ENCODE measurements at regions not wholly inside any gene's neighbourhood (a gene's known extent, or its start where the extent isn't known, plus 50 kb on each side); places are given as distances from the start of the nearest gene placed in this dataset.

DNA sequence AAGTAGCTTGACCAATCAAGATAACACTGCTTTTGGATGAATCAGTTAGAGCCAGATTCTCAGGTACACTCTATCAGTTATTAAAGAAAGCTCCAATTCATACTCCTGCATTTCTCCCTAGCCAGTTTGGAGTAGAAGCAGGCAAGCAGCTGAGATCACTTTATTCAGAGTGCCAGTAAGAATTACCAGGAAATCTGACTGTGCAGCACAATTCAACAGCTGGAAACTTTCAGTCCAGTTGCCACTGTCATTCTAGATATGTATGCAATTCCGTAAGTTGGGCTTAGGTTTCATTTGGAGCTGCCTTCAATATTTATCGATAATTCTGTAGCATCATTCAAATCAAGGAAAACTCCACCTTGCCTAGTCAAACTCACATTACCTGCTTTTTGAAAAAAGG lies 2625.6 kb upstream of the PCDH20 start:
- H2BK120ac ChIP-seq (ENCODE audit: insufficient read depth, low read length, poor library complexity), result no peak overlapping the region
- H3K9me3 ChIP-seq (ENCODE audit: insufficient read depth, low read depth, low read length), result no peaks in the 10 kb centered on the region
- no peak overlapping the region for H3K23ac ChIP-seq (ENCODE audit: low read length)
- no peaks in the 10 kb centered on the region for H3K79me1 ChIP-seq (ENCODE audit: low read length)
- H2AK5ac ChIP-seq (ENCODE audit: low read length), result no peak overlapping the region
- WGBS (ENCODE audit: extremely low coverage, insufficient coverage, insufficient read length), result no CpG with 5 or more reads among the region's 2 CpGs
- no peak overlapping the region for H4K8ac ChIP-seq (ENCODE audit: low read depth, low read length)
- no peak overlapping the region for H3K4ac ChIP-seq (ENCODE audit: low read depth, low read length)
- no peak overlapping the region for H4K12ac ChIP-seq (ENCODE audit: low read depth, low read length)
- H3K27me3 ChIP-seq (ENCODE audit: insufficient read depth, low read length), result no peaks in the 10 kb centered on the region
- no peaks in the 10 kb centered on the region for H3K79me2 ChIP-seq (ENCODE audit: control insufficient read depth, insufficient read depth, low read length, poor library complexity)
- H3K36me3 ChIP-seq (ENCODE audit: control insufficient read depth in 1 of 2, insufficient read depth in 2 of 2, low read length in 2 of 2), result no peaks in the 10 kb centered on the region
- DNase-seq, result no peak
- no peak overlapping the region for H3K14ac ChIP-seq (ENCODE audit: low read length)
- no peak overlapping the region for H3K27ac ChIP-seq (ENCODE audit: low read depth, low read length)
- no peak overlapping the region for H3K4me3 ChIP-seq (ENCODE audit: low read depth, low read length)
- H3K4me1 ChIP-seq (ENCODE audit: control insufficient read depth in 1 of 2, insufficient read depth in 2 of 2, low read length in 2 of 2), result no peaks in the 10 kb centered on the region
- no peak overlapping the region for H3K4me2 ChIP-seq (ENCODE audit: low read length)
- no peak overlapping the region for H3K18ac ChIP-seq (ENCODE audit: low read length)
- H2BK12ac ChIP-seq (ENCODE audit: low read length), result no peak overlapping the region
- H2AFZ ChIP-seq (ENCODE audit: insufficient read depth, low read length, poor library complexity), result no peak overlapping the region
- H3K9ac ChIP-seq (ENCODE audit: low read length), result no peak overlapping the region
- H2BK5ac ChIP-seq (ENCODE audit: low read depth, low read length, poor library complexity), result no peak overlapping the region
- H4K91ac ChIP-seq (ENCODE audit: low read depth, low read length), result no peak overlapping the region

DNA sequence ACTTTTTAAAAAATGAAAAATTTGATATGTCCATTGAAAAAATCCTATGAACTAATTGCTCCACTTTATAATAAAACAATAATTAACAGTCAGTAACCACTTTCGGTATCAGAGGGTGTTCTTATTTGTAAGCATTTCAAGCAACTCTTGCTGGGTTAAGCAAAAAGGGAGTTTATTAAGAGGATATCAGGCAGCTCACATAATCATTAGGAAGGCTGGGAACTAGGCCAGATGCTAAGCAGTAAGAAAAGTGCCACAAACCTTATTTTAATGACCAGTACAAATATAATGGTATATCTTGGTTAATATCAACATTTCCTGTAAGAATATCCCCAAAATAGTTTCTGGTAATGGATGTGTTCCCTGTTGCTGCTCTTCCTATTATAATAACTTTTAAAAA lies 2618.3 kb upstream of the PCDH20 start:
- no CpG with 5 or more reads among the region's 1 CpG for WGBS (ENCODE audit: extremely low coverage, insufficient coverage, insufficient read length)
- H3K27ac ChIP-seq (ENCODE audit: low read depth, low read length), result no peak overlapping the region
- no peaks in the 10 kb centered on the region for H3K4me1 ChIP-seq (ENCODE audit: control insufficient read depth in 1 of 2, insufficient read depth in 2 of 2, low read length in 2 of 2)
- no peak overlapping the region for H2AFZ ChIP-seq (ENCODE audit: insufficient read depth, low read length, poor library complexity)
- H3K79me1 ChIP-seq (ENCODE audit: low read length), result no peaks in the 10 kb centered on the region
- no peak overlapping the region for H2BK5ac ChIP-seq (ENCODE audit: low read depth, low read length, poor library complexity)
- H3K4me2 ChIP-seq (ENCODE audit: low read length), result no peak overlapping the region
- no peaks in the 10 kb centered on the region for H3K79me2 ChIP-seq (ENCODE audit: control insufficient read depth, insufficient read depth, low read length, poor library complexity)
- no peak overlapping the region for H2BK120ac ChIP-seq (ENCODE audit: insufficient read depth, low read length, poor library complexity)
- H4K12ac ChIP-seq (ENCODE audit: low read depth, low read length), result no peak overlapping the region
- no peak overlapping the region for H4K91ac ChIP-seq (ENCODE audit: low read depth, low read length)
- H3K9ac ChIP-seq (ENCODE audit: low read length), result no peak overlapping the region
- H3K4me3 ChIP-seq (ENCODE audit: low read depth, low read length), result no peak overlapping the region
- H4K8ac ChIP-seq (ENCODE audit: low read depth, low read length), result no peak overlapping the region
- H2AK5ac ChIP-seq (ENCODE audit: low read length), result no peak overlapping the region
- H3K18ac ChIP-seq (ENCODE audit: low read length), result no peak overlapping the region
- H3K36me3 ChIP-seq (ENCODE audit: control insufficient read depth in 1 of 2, insufficient read depth in 2 of 2, low read length in 2 of 2), result no peaks in the 10 kb centered on the region
- no peak overlapping the region for H3K23ac ChIP-seq (ENCODE audit: low read length)
- H3K14ac ChIP-seq (ENCODE audit: low read length), result no peak overlapping the region
- H2BK12ac ChIP-seq (ENCODE audit: low read length), result no peak overlapping the region
- no peaks in the 10 kb centered on the region for H3K9me3 ChIP-seq (ENCODE audit: insufficient read depth, low read depth, low read length)
- no peak overlapping the region for H3K4ac ChIP-seq (ENCODE audit: low read depth, low read length)
- DNase-seq, result no peak
- H3K27me3 ChIP-seq (ENCODE audit: insufficient read depth, low read length), result no peaks in the 10 kb centered on the region

GRCh38 chr13:64029343-64030093 lies 2613.9 kb upstream of the PCDH20 start:
- Histone ChIP-seq H3K4me3 (ENCODE audit: low read depth, low read length) (no peak overlapping the region), H2AFZ (ENCODE audit: insufficient read depth, low read length, poor library complexity) (no peak overlapping the region), H3K14ac (ENCODE audit: low read length) (no peak overlapping the region), H4K8ac (ENCODE audit: low read depth, low read length) (no peak overlapping the region), H3K18ac (ENCODE audit: low read length) (no peak overlapping the region), H3K79me1 (ENCODE audit: low read length) (no peaks in the 10 kb centered on the region), H2BK12ac (ENCODE audit: low read length) (no peak overlapping the region), H2BK120ac (ENCODE audit: insufficient read depth, low read length, poor library complexity) (no peak overlapping the region), H4K91ac (ENCODE audit: low read depth, low read length) (no peak overlapping the region), H3K79me2 (ENCODE audit: control insufficient read depth, insufficient read depth, low read length, poor library complexity) (no peaks in the 10 kb centered on the region), H3K27me3 (ENCODE audit: insufficient read depth, low read length) (no peaks in the 10 kb centered on the region), H3K4me1 (ENCODE audit: control insufficient read depth in 1 of 2, insufficient read depth in 2 of 2, low read length in 2 of 2) (no peaks in the 10 kb centered on the region), H3K4me2 (ENCODE audit: low read length) (no peak overlapping the region), H3K4ac (ENCODE audit: low read depth, low read length) (no peak overlapping the region), H3K23ac (ENCODE audit: low read length) (no peak overlapping the region), H3K9me3 (ENCODE audit: insufficient read depth, low read depth, low read length) (no peaks in the 10 kb centered on the region), H2AK5ac (ENCODE audit: low read length) (no peak overlapping the region), H4K12ac (ENCODE audit: low read depth, low read length) (no peak overlapping the region), H3K9ac (ENCODE audit: low read length) (no peak overlapping the region), H2BK5ac (ENCODE audit: low read depth, low read length, poor library complexity) (no peak overlapping the region), H3K27ac (ENCODE audit: low read depth, low read length) (no peak overlapping the region), H3K36me3 (ENCODE audit: control insufficient read depth in 1 of 2, insufficient read depth in 2 of 2, low read length in 2 of 2) (no peaks in the 10 kb centered on the region)
- DNase-seq, result no peak
- no CpG with 5 or more reads among the region's 19 CpGs for WGBS (ENCODE audit: extremely low coverage, insufficient coverage, insufficient read length)

DNA sequence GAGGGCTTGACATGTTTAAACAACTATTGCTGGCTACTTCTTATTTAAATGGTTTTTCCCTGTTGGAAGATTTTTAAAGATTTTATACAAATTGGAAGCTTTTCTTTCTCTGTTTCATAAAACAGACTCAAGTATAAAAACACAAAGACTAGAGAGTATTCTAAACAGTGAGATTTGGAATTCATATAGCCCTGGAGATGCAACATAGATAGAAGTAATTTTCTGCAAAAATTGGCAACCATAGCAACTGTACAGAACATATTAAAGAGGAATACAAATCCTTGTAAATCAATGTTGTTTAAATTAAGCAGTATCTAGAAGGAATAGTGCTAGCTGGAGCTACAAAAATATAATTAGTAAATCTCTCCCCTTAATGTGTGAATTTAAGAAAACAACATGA lies 2612.9 kb upstream of the PCDH20 start:
- Histone ChIP-seq H4K8ac (ENCODE audit: low read depth, low read length) (no peak overlapping the region), H3K4ac (ENCODE audit: low read depth, low read length) (no peak overlapping the region), H4K12ac (ENCODE audit: low read depth, low read length) (no peak overlapping the region), H2AFZ (ENCODE audit: insufficient read depth, low read length, poor library complexity) (no peak overlapping the region), H3K18ac (ENCODE audit: low read length) (no peak overlapping the region), H3K27me3 (ENCODE audit: insufficient read depth, low read length) (no peaks in the 10 kb centered on the region), H2BK12ac (ENCODE audit: low read length) (no peak overlapping the region), H3K9ac (ENCODE audit: low read length) (no peak overlapping the region), H2BK5ac (ENCODE audit: low read depth, low read length, poor library complexity) (no peak overlapping the region), H3K14ac (ENCODE audit: low read length) (no peak overlapping the region), H3K27ac (ENCODE audit: low read depth, low read length) (no peak overlapping the region), H3K79me1 (ENCODE audit: low read length) (no peaks in the 10 kb centered on the region), H3K79me2 (ENCODE audit: control insufficient read depth, insufficient read depth, low read length, poor library complexity) (no peaks in the 10 kb centered on the region), H3K23ac (ENCODE audit: low read length) (no peak overlapping the region), H4K91ac (ENCODE audit: low read depth, low read length) (no peak overlapping the region), H3K36me3 (ENCODE audit: control insufficient read depth in 1 of 2, insufficient read depth in 2 of 2, low read length in 2 of 2) (no peaks in the 10 kb centered on the region), H2AK5ac (ENCODE audit: low read length) (no peak overlapping the region), H3K9me3 (ENCODE audit: insufficient read depth, low read depth, low read length) (no peaks in the 10 kb centered on the region), H3K4me3 (ENCODE audit: low read depth, low read length) (no peak overlapping the region), H3K4me1 (ENCODE audit: control insufficient read depth in 1 of 2, insufficient read depth in 2 of 2, low read length in 2 of 2) (no peaks in the 10 kb centered on the region), H2BK120ac (ENCODE audit: insufficient read depth, low read length, poor library complexity) (no peak overlapping the region), H3K4me2 (ENCODE audit: low read length) (no peak overlapping the region)
- no peak for DNase-seq
